ENCODE measurements at regions not wholly inside any gene's neighbourhood (a gene's known extent, or its start where the extent isn't known, plus 50 kb on each side); places are given as distances from the start of the nearest gene placed in this dataset.

GRCh38 chr6:26307850-26308249, 57.1 kb upstream of the BTN3A2 start:
- no peaks in the 10 kb centered on the region for H3K9me3 ChIP-seq (ENCODE audit: control insufficient read depth in 4 of 4, insufficient read depth in 3 of 4, low read length in 3 of 4)
- no peak overlapping the region for H3K9ac ChIP-seq (ENCODE audit: insufficient read depth in 1 of 2, low read length in 2 of 2)
- no peak for TF ChIP-seq CTCF (IDR thresholded peaks at IDR 0.05; ENCODE audit: control extremely low read depth, extremely low read depth)
- DNase-seq (no peak), ATAC-seq (ENCODE audit: insufficient read depth, low FRiP score) (no peak)
- H3K27ac ChIP-seq (ENCODE audit: low read depth in 1 of 2, low read length in 1 of 2), result no peak overlapping the region
- H3K4me1 ChIP-seq (ENCODE audit: control insufficient read depth in 5 of 5, insufficient read depth in 5 of 5, low read length in 5 of 5), result peaks cover 0 to 11% (median 3%) of the 10 kb centered on the region in 5 donors
- H3K36me3 ChIP-seq (ENCODE audit: control insufficient read depth in 4 of 4, insufficient read depth in 4 of 4, low read length in 4 of 4), result no peaks in the 10 kb centered on the region
- H3K27me3 ChIP-seq (ENCODE audit: control insufficient read depth in 3 of 3, insufficient read depth in 3 of 3, low read length in 2 of 3), result peaks cover 0 to 2% (median 0%) of the 10 kb centered on the region in 3 donors
- no peak overlapping the region for H3K4me3 ChIP-seq

GRCh38 chr6:26309731-26310142, 55.3 kb upstream of the BTN3A2 start:
- no peak overlapping the region for H3K27ac ChIP-seq (ENCODE audit: low read depth in 1 of 2, low read length in 1 of 2)
- H3K4me3 ChIP-seq, result no peak overlapping the region
- peaks cover 0 to 11% (median 3%) of the 10 kb centered on the region in 5 donors for H3K4me1 ChIP-seq (ENCODE audit: control insufficient read depth in 5 of 5, insufficient read depth in 5 of 5, low read length in 5 of 5)
- no peak for ATAC-seq (ENCODE audit: insufficient read depth, low FRiP score)
- H3K27me3 ChIP-seq (ENCODE audit: control insufficient read depth in 3 of 3, insufficient read depth in 3 of 3, low read length in 2 of 3), result peaks cover 0 to 2% (median 0%) of the 10 kb centered on the region in 3 donors
- WGBS, 2 donors, result 86 to 90% methylated on average over 3 of the region's 3 CpGs
- TF ChIP-seq CTCF (IDR thresholded peaks at IDR 0.05; ENCODE audit: control extremely low read depth, extremely low read depth), result no peak
- DNase-seq, result no peak
- H3K9me3 ChIP-seq (ENCODE audit: control insufficient read depth in 4 of 4, insufficient read depth in 3 of 4, low read length in 3 of 4), result no peaks in the 10 kb centered on the region
- no peaks in the 10 kb centered on the region for H3K36me3 ChIP-seq (ENCODE audit: control insufficient read depth in 4 of 4, insufficient read depth in 4 of 4, low read length in 4 of 4)
- no peak overlapping the region for H3K9ac ChIP-seq (ENCODE audit: insufficient read depth in 1 of 2, low read length in 2 of 2)

- no peak for TF ChIP-seq CTCF (IDR thresholded peaks at IDR 0.05; ENCODE audit: control extremely low read depth, extremely low read depth)
- no peak overlapping the region for H3K9ac ChIP-seq (ENCODE audit: insufficient read depth in 1 of 2, low read length in 2 of 2)
- no peaks in the 10 kb centered on the region for H3K9me3 ChIP-seq (ENCODE audit: control insufficient read depth in 4 of 4, insufficient read depth in 3 of 4, low read length in 3 of 4)
- DNase-seq (peak in 1 of 3 donors; percentile 39), ATAC-seq (ENCODE audit: insufficient read depth, low FRiP score) (peak; percentile 35)
- no peaks in the 10 kb centered on the region for H3K27me3 ChIP-seq (ENCODE audit: control insufficient read depth in 3 of 3, insufficient read depth in 3 of 3, low read length in 2 of 3)
- H3K27ac ChIP-seq (ENCODE audit: low read depth in 1 of 2, low read length in 1 of 2), result no peak overlapping the region
- H3K36me3 ChIP-seq (ENCODE audit: control insufficient read depth in 4 of 4, insufficient read depth in 4 of 4, low read length in 4 of 4), result no peaks in the 10 kb centered on the region
- no peak overlapping the region for H3K4me3 ChIP-seq
- H3K4me1 ChIP-seq (ENCODE audit: control insufficient read depth in 5 of 5, insufficient read depth in 5 of 5, low read length in 5 of 5), result peaks cover 0 to 11% (median 3%) of the 10 kb centered on the region in 5 donors
- WGBS, 2 donors, result 19 to 23% methylated on average over 11 of the region's 11 CpGs
Measured at GRCh38 chr6:26311012-26311384, 54.0 kb upstream of the BTN3A2 start.
